ENCODE measurements at regions not wholly inside any gene's neighbourhood (a gene's known extent, or its start where the extent isn't known, plus 50 kb on each side); places are given as distances from the start of the nearest gene placed in this dataset.

DNA sequence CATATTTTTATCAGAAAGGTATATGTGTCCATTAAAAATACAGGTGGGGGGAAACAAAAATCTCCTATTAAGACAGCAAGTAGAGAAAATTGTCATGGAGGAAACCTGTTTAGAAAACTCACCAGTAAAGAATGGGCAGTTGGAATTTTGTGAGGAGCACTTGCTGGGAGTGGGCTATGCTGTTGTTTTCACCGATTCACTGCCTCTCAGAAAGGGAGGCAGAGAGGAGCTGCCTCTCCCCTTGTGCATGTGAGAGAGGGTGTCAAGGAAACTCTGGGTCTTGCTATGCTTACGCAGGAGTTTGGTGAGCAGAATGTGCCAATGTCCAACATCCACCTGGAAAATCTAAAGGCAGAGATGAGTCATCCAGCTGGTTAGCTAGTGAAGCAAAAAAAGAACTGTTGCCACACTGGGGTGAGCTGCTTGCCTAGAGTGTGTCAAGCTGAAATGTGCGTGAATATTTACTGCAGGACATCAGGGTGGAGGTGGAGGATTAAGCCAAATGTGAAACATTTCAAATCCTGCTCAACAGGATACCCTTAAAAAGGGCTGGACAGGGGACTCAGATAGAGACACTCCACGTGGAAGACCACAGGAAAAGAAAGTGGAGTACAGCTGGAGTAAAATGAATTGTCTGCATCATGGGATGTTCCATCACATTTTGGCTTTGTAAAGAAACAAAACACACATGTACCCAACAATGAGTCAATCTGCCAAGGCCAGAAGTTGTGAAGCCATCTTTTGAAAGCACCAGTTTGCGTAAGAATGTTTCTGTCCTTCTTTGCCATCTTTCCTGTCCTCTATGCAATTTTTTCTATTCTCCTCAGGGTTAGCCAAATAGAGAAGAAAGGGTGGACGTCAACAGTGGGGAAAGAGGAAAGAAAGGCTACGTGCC is 449.7 kb upstream of the MPDZ start:
- TF ChIP-seq CTCF (IDR thresholded peaks at IDR 0.05), result no peak
- TF ChIP-seq POLR2AphosphoS5 (IDR thresholded peaks at IDR 0.05; ENCODE audit: insufficient read depth in 1 of 2, low read depth in 1 of 2), result no peak
- TF ChIP-seq POLR2A (IDR thresholded peaks at IDR 0.05), result no peak

Measured in vagina (tissue), 2 donors.